ENCODE measurements at regions not wholly inside any gene's neighbourhood (a gene's known extent, or its start where the extent isn't known, plus 50 kb on each side); places are given as distances from the start of the nearest gene placed in this dataset.

GRCh38 chr19:30752201-30752600, 380.0 kb downstream of the ZNF536 start:
- TF ChIP-seq POLR2A (IDR thresholded peaks at IDR 0.05) (no peak), CTCF (IDR thresholded peaks at IDR 0.05) (no peak)
